CD4-positive, alpha-beta T cell treated with Interleukin-4 for 1 hour (primary cell): ENCODE measurements at regions not wholly inside any gene's neighbourhood (a gene's known extent, or its start where the extent isn't known, plus 50 kb on each side); places are given as distances from the start of the nearest gene placed in this dataset.

Experiments used
- DNase-seq, 2 donors: peaks; one replicate each; pipeline ENCODE4 v3.0.0-alpha.2; 2020 to 2022

DNA sequence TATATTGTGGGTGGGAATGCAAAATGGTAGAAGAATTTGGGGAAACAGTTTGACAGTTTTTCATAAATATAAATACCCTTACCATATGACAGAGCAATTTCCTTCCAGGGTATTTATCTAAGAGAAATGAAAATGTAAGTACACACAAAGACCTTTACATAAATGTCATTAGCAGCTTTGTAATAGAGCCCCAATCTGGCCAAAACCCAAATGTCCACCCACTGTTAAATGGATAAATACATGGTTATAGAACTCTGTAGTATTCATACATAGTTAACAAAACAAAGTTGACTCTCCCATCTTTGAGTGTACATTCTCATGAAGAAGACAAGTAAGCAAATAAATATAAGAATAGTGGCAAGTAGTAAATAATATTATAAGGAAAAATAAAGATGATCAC lies 514.8 kb upstream of the NOX3 start:
- no peak for DNase-seq

DNA sequence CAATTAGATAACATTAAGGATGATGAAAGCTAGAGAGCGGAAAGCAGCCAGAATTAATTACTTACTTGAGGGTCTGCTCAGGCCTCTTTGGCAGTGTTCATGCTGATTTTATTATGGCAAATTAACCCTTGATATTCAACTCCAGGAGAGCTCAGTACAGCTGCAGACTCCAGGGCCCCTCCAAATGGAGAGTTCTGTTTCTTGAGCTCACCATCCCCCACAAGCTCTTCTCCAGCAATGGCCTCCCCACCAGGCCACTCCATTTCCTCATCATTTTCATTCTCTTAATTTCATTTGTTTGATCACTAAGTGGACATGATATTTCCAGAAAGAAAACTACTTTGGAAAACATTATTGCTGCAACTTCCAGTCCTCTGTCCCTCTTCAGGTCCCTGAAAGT lies 513.3 kb upstream of the NOX3 start:
- no peak for DNase-seq

DNA sequence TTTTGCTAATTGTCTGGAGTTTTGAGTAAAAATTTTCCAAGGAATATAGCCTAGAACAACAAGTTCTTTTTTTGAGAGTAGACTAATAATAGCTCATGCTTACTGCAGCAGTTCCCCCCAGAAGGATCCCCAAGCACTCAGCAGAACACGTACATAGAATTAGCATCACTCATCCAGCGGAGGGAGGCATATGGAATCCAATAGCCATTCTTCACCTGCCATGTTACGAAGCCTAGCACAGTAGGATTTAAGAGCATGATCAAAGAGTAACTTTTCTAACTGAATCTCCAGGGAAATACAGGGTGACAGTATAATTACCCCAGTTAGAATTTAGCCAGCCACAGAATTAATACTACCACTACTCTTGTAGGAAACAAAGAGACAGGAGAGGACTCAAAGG lies 511.7 kb upstream of the NOX3 start:
- no peak for DNase-seq

DNA sequence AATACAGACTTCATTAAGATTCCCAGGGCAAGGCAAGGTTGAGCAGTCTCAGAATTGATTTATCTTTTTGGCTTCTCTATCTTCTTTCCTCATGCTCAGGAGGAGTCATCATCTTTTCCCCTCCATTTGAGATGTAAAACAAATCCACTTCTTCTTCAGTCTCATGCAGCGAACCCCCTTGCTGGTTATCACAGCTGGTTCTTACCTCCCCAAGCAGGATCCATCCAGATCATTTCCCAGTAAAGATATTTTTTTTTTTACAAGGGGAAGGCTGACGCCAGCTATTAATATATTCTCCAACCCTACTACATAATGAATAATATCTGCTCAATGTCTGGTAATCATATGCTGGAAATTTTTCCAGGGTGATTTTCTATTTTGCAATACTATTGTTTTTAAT lies 508.9 kb upstream of the NOX3 start:
- no peak for DNase-seq

DNA sequence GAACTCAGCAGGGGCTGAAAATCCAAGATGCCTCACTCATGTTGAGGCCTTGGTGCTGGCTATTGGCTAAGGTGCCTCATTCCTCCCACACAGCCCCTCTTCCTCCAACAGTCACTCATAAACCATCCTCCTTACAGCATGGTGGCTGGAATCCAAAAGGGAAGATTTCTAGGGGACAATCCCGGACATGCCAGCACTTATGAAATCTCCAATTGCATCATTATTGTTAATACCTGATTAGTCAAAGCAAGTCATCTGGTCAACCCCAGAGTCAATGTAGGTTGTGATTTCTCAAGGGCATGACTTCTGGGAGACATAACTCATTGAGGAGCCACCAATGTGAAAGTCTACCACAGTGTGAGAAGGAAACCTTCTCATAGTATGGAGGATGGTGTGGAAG lies 506.6 kb upstream of the NOX3 start:
- DNase-seq, result no peak

DNA sequence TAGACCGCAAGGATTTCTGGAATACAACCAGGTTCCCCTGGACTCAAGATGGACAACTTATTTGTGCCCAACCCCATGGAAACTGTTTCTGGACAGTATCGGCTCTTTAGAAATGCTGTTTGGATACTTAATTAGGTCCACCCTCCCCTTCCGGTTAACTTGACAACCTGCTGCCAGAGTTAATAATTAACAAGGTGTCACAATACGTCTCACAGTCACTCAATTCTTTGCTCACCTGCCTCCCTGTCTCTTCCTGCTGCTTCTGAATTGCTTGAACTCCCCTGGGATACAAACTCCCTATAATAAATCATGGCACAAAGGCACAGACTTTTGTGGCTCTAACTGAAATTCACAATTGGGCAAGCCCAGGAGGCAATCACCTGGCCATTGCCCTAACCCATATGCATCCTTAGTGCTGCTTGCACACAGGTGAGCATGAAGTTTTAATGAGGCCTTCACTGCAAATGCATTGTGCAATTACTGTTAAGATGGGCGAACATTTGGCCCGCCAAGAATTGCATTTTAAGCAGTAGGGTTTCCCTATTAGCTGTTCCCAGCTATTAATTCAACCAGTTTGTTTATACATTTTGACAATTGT lies 504.4 kb upstream of the NOX3 start:
- DNase-seq, result no peak

DNA sequence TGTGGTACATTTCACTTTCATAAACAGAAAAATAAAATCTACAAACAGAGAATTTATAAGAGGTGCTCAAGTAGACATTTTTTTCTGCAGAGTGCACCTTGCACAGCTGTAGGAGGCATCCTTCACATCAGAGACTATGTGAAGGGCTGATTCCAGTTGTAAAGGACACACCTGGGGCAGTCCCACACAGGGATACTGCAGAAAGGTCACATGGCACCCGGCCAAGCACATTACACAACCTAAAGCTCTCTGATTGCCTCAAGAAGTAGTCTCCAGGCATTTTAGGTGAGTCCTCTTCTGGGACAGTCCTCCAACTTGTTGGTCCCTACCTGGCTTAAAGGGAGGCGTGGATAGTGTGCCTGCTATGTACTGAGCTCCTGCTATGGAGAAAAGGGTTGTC lies 502.9 kb upstream of the NOX3 start:
- no peak for DNase-seq

DNA sequence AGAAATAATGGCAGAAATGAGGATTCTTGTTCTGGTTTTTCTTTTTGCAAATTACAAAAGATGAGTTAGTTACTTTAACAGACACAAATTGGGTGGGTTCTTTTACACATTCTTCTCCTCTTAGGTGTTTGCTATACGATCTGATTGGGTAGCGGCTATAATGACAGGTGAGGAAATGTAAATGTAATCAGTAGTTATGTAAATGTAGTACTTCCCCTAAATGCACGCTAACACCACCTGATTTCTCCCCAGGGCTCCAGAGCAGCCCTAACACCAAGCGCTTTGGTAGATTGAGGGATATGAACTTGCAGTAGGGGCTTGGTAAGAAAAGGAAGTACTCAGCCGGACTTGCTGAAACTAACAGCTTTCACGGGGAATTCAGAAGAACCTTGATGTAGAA lies 499.4 kb upstream of the NOX3 start:
- DNase-seq, result no peak

DNA sequence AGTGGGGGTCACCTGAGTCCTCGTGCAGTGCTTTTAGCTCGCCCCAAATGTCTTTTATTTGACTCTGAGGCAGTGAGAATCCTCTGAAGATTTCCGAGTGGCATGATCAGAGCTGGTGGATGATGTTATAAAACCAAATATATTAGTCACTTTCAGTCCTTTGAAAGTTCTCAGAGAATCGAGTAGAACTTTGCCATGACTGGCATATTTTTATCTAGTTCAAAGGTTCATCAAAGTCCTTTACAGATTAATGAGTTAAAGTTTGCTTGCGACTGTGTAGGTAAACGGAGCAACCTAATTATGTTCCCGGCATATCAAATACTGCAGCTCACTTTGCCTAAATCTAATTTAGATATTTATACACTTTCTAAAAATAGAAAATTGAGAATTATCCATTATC lies 498.5 kb upstream of the NOX3 start:
- no peak for DNase-seq

DNA sequence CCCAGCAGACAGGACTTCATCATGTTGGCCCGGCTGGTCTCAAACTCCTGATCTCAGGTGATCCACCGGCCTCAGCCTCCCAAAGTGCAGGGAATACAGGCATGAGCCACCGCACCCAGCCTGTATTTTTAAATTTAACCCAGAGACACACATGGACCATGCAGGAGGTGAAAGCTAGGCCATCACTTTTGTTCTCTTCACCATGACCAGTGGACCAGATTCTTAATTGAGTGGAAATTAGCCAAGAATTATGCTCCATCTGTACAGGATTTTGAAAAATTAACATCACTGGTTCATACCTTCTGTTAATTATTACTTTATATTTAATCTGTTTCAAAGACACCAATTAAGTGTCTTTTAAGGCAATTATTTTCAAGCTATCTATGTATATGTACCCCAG lies 493.6 kb upstream of the NOX3 start:
- DNase-seq, result no peak

DNA sequence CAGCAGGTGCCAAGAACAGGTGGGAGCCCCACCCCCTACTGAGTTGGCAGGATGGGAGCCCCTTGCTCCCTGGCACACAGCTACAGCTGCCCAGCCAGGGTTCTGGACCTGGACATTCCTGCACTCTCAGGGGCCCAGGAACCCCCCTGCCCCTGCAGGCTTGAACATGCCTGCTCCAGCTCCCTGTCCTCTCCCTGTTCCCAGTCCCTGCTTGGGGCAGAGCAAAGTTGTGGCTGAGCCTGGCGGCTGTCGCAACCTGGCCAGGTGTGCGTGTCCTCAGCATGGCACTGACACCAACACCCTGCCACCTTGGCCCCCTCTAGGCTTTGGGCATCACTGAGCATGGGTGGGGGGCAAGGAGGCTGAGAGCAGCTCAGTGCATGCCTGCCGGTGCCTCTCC lies 491.2 kb upstream of the NOX3 start:
- DNase-seq, result no peak

DNA sequence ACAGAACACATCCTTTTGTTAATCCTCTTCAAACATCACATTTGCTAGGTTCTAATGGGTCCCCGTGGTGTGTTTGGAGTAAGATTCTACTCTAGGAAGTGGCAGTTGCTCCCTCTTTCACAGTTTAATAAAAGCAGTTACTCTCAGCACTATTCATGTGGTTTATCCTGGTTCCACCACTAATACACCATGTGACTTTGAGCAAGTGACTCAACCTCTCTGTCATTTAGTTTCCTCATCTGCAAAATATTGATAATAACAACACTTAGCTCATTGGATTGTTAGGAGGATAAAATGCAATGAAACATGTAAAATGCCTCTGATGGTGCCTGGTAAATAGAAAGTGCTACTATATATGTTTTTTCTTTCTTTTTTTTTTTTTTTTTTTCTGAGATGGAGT lies 488.0 kb upstream of the NOX3 start:
- DNase-seq, result no peak

DNA sequence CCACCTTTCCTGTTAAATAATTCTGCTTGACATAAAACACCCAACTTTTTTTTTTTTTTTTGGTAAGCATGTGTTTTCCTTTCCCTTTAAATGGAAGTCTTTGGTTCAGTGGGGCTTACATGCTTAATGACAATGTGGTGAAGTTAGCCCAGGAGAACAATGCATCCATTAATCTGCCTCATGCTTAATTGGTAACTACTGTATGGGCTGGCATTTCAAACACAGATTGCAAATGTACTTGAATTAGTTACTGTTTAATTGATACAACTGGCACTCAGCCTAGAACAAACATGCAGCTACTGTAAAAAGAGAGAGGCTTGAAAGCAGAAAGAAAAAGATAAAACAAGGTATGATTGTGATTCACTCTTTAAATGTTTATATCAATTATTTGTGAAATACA lies 483.6 kb upstream of the NOX3 start:
- DNase-seq, result no peak

DNA sequence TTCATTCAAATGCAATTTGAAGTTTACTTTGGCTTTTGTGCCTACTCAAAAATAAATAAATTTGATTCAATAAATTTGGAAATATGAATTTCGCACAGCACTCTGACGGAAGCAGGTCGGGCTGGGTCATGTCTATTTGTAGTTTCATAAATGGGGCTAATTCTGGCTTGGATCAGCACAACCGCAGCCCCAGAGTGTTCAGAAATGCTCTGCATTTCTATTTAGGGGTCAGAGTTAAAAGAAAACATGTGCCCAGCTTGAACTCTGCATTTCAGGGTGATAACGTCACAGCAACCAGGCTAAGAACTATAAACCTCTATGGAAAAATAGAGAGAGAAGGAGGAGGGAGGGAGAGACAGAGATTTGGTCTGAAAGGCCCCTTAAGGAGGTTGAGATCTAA lies 480.9 kb upstream of the NOX3 start:
- DNase-seq, result no peak

DNA sequence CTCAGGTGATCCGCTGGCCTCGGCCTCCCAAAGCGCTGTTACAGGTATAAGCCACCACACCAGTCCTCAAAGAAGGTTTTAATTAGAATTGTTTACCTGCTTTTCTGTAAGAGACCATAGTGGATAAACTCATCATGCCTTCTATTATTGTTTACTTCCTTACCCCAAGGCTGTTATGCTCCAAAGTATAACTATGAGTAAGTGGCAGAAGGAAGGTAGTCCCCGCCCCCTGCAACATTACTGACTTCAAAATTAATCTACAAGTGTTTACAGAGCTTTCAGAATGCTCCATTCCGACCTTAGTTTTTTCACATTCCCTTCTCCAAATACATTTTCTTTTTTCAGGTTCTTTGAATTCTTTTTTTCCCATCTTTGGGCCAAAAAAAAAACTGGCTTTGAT lies 480.5 kb upstream of the NOX3 start:
- DNase-seq, result no peak

DNA sequence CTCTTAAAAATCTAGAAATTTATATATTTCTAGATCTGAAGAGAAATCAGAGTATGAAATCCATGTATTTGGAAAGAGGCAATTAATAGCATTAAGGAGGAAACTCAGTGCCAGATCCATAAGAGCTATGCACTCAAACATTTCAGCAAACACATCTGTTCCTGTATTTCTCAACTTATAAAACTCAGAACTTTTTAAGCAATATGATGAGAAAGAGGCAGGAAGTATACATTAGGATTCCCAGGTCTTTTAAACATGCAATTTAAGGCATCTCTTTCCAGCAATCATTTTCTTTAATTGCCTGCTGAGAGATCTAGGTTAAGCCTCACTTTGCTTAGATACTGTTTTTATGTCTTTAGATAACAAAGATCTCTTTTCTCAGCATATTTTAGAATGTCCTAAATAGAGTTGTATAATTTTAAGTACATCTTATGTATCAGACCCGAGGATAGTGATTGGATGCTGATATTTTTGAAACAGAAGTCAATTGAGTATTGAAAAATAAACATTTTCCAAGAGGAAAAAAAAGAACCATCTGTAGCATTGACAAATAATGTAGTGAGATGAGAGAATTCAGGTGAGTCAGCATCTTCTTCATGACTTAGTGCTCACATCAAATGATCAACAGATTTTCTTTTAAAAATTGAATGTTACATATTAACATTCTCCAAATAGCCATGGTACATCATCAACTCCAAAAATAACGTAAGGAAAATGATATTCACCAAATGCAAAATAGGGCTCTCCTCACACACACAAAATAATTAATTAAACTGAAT lies 461.4 kb upstream of the NOX3 start:
- DNase-seq, result no peak

DNA sequence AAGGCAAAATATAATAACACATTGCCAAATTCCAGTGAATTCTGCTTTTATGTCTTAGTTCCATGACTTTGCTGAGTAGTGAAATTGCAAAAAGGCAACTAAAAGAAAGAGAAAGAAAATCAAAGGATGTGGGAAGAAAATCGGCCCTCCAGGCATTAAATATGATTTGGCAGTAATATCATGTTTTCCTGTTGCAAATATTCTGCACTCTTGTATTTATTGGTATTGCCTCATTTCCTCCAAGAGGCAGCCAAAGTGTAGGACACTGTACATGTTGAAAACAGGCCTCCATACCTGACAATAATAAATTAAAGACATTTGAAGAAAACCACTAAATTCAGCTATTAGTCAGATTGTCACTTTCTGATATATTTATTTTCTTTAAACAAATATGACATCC lies 460.0 kb upstream of the NOX3 start:
- DNase-seq, result no peak

DNA sequence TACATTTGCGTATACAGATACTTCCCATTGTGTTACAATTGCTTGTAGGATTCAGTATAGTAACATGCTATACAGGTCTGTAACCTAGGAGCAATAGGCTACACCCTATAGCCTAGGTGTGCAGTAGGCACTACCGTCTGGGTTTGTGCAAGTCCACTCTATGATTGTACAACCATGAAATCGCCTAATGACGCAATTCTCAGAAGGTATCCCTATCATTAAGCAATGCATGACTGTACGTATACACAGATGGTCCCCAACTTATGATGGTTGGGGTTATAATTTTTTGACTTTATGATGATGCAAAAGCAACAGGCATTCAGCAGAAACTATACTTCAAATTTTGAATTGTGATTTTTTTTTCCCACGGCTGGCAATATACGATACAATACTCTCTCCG lies 458.2 kb upstream of the NOX3 start:
- no peak for DNase-seq

DNA sequence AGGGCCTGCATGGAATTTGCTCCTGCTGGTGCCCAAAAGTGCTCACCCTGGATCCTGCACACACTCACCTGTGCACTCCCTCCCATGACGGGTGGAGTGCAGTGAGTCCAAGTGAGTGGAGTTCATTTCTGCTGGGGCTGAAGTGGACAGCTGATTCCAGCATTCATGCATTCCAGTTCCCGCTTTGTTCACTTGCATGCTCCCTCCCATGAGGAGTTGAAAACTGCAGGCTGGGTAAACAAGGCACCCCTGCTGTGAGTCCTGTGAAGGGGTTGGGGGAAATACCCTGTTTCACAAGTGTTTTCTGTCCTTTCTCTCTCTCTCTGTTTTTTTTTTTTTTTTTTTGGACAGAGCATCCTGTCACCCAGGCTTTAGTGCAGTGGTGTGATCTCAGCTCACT lies 454.1 kb upstream of the NOX3 start:
- DNase-seq, result no peak

DNA sequence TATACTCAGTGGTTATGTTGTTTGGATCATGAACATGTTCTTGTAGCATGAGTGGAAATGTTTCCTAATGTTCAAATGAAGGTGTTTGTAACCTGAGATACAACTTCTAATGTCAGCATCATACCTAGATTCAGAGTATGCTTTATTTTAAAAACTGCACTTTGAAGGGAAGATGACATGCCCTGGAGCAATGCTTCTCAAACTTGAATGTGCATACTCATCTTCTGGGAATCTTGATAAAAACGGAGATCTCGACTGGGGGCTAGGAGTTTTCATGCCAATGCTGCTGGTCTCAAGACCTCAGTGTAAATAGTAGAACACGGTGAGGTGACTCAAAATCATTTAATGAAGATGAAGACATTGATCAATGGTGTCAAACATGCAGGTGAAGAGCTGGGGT lies 440.0 kb upstream of the NOX3 start:
- no peak for DNase-seq

DNA sequence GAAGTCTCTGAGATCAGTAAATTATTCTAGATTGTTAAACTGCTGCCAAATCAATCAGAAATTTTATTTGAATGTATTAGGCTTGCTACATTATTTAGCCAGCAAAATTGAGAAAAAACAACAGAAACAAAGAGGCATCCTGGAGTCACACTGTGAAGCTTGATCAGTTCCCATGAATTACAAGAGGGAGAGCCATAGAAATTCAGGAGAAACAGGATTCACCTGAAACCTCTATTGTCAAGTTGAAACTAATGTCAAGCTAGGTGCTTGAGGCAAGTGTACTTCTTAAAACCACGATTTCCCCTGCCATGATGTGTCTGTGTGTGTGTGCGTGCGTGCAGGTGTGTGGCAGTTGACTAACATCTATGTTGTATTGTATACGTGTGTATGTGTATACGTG lies 439.1 kb upstream of the NOX3 start:
- no peak for DNase-seq

DNA sequence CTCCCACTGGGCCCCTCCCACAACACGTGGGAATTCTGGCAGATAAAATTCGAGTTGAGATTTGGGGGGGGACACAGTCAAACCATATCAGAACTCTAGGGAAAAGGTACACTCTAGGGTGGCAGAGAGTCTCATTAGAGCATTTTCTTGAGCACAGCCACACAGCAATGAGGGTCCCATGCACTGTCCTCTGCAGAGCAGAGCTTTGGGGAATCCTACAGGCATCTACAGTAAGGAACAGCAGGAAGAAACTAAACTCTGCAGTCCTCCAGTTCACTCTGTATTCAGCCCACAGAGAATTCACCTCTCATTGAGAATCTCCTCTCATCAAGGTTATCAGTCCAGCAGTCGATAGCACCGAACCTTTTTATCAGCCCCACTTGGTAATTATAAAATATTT lies 438.6 kb upstream of the NOX3 start:
- DNase-seq, result no peak

DNA sequence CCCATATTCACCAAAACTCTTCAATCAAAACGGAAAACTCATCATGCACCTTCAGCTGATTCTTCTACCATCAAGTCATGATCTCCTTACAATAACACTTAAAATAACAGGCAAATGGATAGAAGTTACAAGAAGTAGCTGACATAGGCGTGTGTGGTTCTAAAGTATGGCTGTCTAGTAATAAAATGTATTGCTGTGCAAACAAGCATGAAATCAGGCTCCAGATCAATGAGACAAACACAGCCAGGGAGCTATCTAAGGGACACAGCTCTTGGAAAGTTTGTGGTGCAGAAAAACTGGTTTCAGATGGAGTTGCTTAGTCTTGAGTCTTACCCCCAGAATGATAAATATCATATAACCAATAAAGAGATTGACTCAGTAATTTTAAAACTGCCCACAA lies 434.8 kb upstream of the NOX3 start:
- no peak for DNase-seq

DNA sequence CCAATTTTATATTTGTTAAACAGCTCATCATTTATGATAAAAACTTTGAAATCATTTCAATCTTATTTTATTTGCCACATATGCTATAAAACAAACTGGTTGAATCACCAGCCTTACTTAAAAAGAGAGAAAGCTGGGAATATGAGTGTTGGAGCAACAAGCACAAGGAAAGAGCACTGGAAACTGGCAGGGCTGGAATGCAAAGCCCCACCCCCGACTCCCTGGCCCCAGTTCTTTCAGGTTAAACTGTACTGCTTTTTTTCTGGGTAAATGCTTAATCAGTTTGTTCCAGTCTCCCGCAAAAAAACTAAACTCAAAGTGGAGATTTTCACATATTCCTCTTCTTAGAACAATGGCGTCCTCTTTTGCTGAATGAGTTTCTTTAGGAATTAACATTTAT lies 433.8 kb upstream of the NOX3 start:
- no peak for DNase-seq

DNA sequence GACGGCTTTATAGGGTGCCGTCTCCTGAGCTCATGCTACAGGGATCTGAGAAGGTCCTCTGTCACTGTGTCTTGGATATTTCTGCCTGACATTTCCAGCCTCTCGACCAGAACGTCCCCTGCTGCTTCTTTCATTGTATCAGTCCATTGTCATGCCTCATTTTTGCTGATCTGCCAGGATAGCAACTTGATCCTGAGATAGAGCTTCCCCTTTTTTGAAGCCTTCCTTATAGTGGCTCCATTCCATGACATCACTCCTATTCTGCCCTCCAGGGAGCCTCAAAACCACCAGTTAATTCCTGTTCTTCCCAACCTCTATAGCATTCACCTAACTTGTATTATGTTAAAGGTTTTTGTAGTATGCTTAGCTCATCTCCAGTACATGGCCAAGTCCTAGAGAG lies 431.8 kb upstream of the NOX3 start:
- DNase-seq, result no peak
